Activated naive CD4-positive, alpha-beta T cell treated with anti-CD3 and anti-CD28 coated beads, Interleukin-2, amount 10 ng/mL, durations not matched to agents 7 days and 5 days (primary cell): ENCODE measurements at regions not wholly inside any gene's neighbourhood (a gene's known extent, or its start where the extent isn't known, plus 50 kb on each side); places are given as distances from the start of the nearest gene placed in this dataset.

ENCODE experiments used
- CTCF ChIA-PET: fragments of 350-600 bp; sonication (Branson Sonifier 250); formaldehyde crosslinking; loops from one replicate; lab custom pipeline; 2021; ENCODE audit warnings: antibody characterized with exemption; lab: Charles Lee
- DNase-seq: peaks from one replicate; pipeline ENCODE4 v3.0.0-alpha.2; 2020
- H3K27ac Mint-ChIP-seq: one replicate; pipeline ENCODE4 v1.8.0; 2021; ENCODE audit warnings: mild to moderate bottlenecking, moderate library complexity, mixed read lengths
- H3K27me3 Mint-ChIP-seq: one replicate; pipeline ENCODE4 v1.8.0; 2021; ENCODE audit warnings: mild to moderate bottlenecking, mixed read lengths
- H3K36me3 Mint-ChIP-seq: one replicate; pipeline ENCODE4 v1.8.0; 2021; ENCODE audit warnings: mixed read lengths
- H3K4me1 Mint-ChIP-seq: one replicate; pipeline ENCODE4 v1.8.0; 2021; ENCODE audit warnings: mixed read lengths
- H3K4me3 Mint-ChIP-seq: one replicate; pipeline ENCODE4 v1.8.0; 2021; ENCODE audit warnings: mild to moderate bottlenecking, moderate library complexity, mixed read lengths
- H3K9me3 Mint-ChIP-seq: one replicate; pipeline ENCODE4 v1.8.0; 2021; ENCODE audit warnings: mixed read lengths

GRCh38 chr9:90741036-90741435 lies 60.6 kb upstream of the SYK start:
- Mint-ChIP-seq H3K36me3 (no peaks in the 10 kb centered on the region), H3K4me1 (no peaks in the 10 kb centered on the region)

GRCh38 chr9:90737742-90738141 lies 63.9 kb upstream of the SYK start:
- no peaks in the 10 kb centered on the region for H3K36me3 Mint-ChIP-seq
- no peaks in the 10 kb centered on the region for H3K4me1 Mint-ChIP-seq
- no peak for DNase-seq
- CTCF ChIA-PET: no interaction called here
- peaks cover 4% of the 10 kb centered on the region for H3K27me3 Mint-ChIP-seq
- H3K27ac Mint-ChIP-seq: no peak overlapping the region
- H3K9me3 Mint-ChIP-seq: peaks cover 14% of the 10 kb centered on the region
- H3K4me3 Mint-ChIP-seq: no peak overlapping the region

More at GRCh38 chr9:90741036-90741435, 60.6 kb upstream of the SYK start:
- Mint-ChIP-seq H3K4me3 (no peak overlapping the region), H3K9me3 (peaks cover 14% of the 10 kb centered on the region), H3K27ac (no peak overlapping the region), H3K27me3 (peaks cover 4% of the 10 kb centered on the region)
- CTCF ChIA-PET: no interaction called here
- DNase-seq: no peak

- CTCF ChIA-PET: no interaction called here
- Mint-ChIP-seq H3K4me3 (no peak overlapping the region), H3K36me3 (no peaks in the 10 kb centered on the region), H3K27ac (no peak overlapping the region), H3K4me1 (no peaks in the 10 kb centered on the region), H3K9me3 (peaks cover 14% of the 10 kb centered on the region), H3K27me3 (peaks cover 4% of the 10 kb centered on the region)
- DNase-seq: no peak
Measured at GRCh38 chr9:90735952-90736351, 65.7 kb upstream of the SYK start.

GRCh38 chr9:90734631-90735030 lies 67.0 kb upstream of the SYK start:
- DNase-seq: no peak
- H3K27ac Mint-ChIP-seq: no peak overlapping the region
- CTCF ChIA-PET: no interaction called here
- no peak overlapping the region for H3K4me3 Mint-ChIP-seq
- peaks cover 4% of the 10 kb centered on the region for H3K27me3 Mint-ChIP-seq
- H3K9me3 Mint-ChIP-seq: peaks cover 9% of the 10 kb centered on the region
- no peaks in the 10 kb centered on the region for H3K36me3 Mint-ChIP-seq
- no peaks in the 10 kb centered on the region for H3K4me1 Mint-ChIP-seq

- Mint-ChIP-seq H3K27ac (no peak overlapping the region), H3K36me3 (no peaks in the 10 kb centered on the region), H3K4me1 (no peaks in the 10 kb centered on the region), H3K4me3 (no peak overlapping the region), H3K27me3 (no peaks in the 10 kb centered on the region), H3K9me3 (no peaks in the 10 kb centered on the region)
- DNase-seq: no peak
- CTCF ChIA-PET: no interaction called here
Measured at GRCh38 chr9:90729351-90729750, 72.3 kb upstream of the SYK start.

GRCh38 chr9:90727488-90727887 lies 74.1 kb upstream of the SYK start:
- CTCF ChIA-PET: interaction anchor here (0.5 kb wide), 1 partner anchor 1554 kb away, joined by 3 read pairs; no protein-coding TSS in a partner anchor
- no peaks in the 10 kb centered on the region for H3K9me3 Mint-ChIP-seq
- no peaks in the 10 kb centered on the region for H3K36me3 Mint-ChIP-seq
- H3K27ac Mint-ChIP-seq: no peak overlapping the region
- H3K4me3 Mint-ChIP-seq: no peak overlapping the region
- H3K27me3 Mint-ChIP-seq: no peaks in the 10 kb centered on the region
- DNase-seq: no peak
- H3K4me1 Mint-ChIP-seq: no peaks in the 10 kb centered on the region

GRCh38 chr9:90726215-90726614 lies 75.4 kb upstream of the SYK start:
- Mint-ChIP-seq H3K4me1 (no peaks in the 10 kb centered on the region), H3K9me3 (no peaks in the 10 kb centered on the region), H3K27ac (no peak overlapping the region), H3K4me3 (no peak overlapping the region), H3K36me3 (no peaks in the 10 kb centered on the region), H3K27me3 (no peaks in the 10 kb centered on the region)
- CTCF ChIA-PET: no interaction called here
- DNase-seq: no peak

GRCh38 chr9:90724880-90725279 lies 76.7 kb upstream of the SYK start:
- Mint-ChIP-seq H3K27me3 (peaks cover 9% of the 10 kb centered on the region), H3K9me3 (no peaks in the 10 kb centered on the region), H3K36me3 (no peaks in the 10 kb centered on the region), H3K27ac (no peak overlapping the region), H3K4me1 (no peaks in the 10 kb centered on the region), H3K4me3 (no peak overlapping the region)
- DNase-seq: no peak
- CTCF ChIA-PET: no interaction called here

- H3K36me3 Mint-ChIP-seq: no peaks in the 10 kb centered on the region
- peaks cover 9% of the 10 kb centered on the region for H3K27me3 Mint-ChIP-seq
- no peak overlapping the region for H3K27ac Mint-ChIP-seq
- no peaks in the 10 kb centered on the region for H3K9me3 Mint-ChIP-seq
- CTCF ChIA-PET: no interaction called here
- no peak for DNase-seq
- no peak overlapping the region for H3K4me3 Mint-ChIP-seq
- no peaks in the 10 kb centered on the region for H3K4me1 Mint-ChIP-seq
Measured at GRCh38 chr9:90724112-90724511, 77.5 kb upstream of the SYK start.

GRCh38 chr9:90722071-90722470 lies 79.4 kb upstream of the DIRAS2 start:
- H3K4me3 Mint-ChIP-seq: no peak overlapping the region
- H3K27ac Mint-ChIP-seq: no peak overlapping the region
- no peaks in the 10 kb centered on the region for H3K9me3 Mint-ChIP-seq
- H3K4me1 Mint-ChIP-seq: no peaks in the 10 kb centered on the region
- H3K36me3 Mint-ChIP-seq: no peaks in the 10 kb centered on the region
- DNase-seq: no peak
- H3K27me3 Mint-ChIP-seq: peaks cover 13% of the 10 kb centered on the region
- CTCF ChIA-PET: interaction anchor here (0.6 kb wide), 1 partner anchor 46 kb away, joined by 3 read pairs; no protein-coding TSS in a partner anchor

GRCh38 chr9:90720621-90721265 lies 78.1 kb upstream of the DIRAS2 start:
- H3K9me3 Mint-ChIP-seq: no peaks in the 10 kb centered on the region
- no peak for DNase-seq
- peaks cover 13% of the 10 kb centered on the region for H3K27me3 Mint-ChIP-seq
- H3K36me3 Mint-ChIP-seq: no peaks in the 10 kb centered on the region
- H3K4me1 Mint-ChIP-seq: no peaks in the 10 kb centered on the region
- CTCF ChIA-PET: interaction anchor here (1.1 kb wide), 1 partner anchor 8 kb away, joined by 3 read pairs; no protein-coding TSS in a partner anchor
- no peak overlapping the region for H3K4me3 Mint-ChIP-seq
- H3K27ac Mint-ChIP-seq: no peak overlapping the region

GRCh38 chr9:90706230-90706629 lies 63.6 kb upstream of the DIRAS2 start:
- Mint-ChIP-seq H3K4me1 (no peaks in the 10 kb centered on the region), H3K4me3 (no peak overlapping the region), H3K27me3 (peaks cover 13% of the 10 kb centered on the region), H3K9me3 (no peaks in the 10 kb centered on the region), H3K36me3 (no peaks in the 10 kb centered on the region), H3K27ac (no peak overlapping the region)
- CTCF ChIA-PET: no interaction called here
- DNase-seq: no peak

- H3K27me3 Mint-ChIP-seq: peaks cover under 1% of the 10 kb centered on the region
- no peak overlapping the region for H3K4me3 Mint-ChIP-seq
- H3K27ac Mint-ChIP-seq: no peak overlapping the region
- no peaks in the 10 kb centered on the region for H3K4me1 Mint-ChIP-seq
- no peak for DNase-seq
- CTCF ChIA-PET: no interaction called here
- H3K36me3 Mint-ChIP-seq: no peaks in the 10 kb centered on the region
- H3K9me3 Mint-ChIP-seq: no peaks in the 10 kb centered on the region
Measured at GRCh38 chr9:90702441-90702955, 59.9 kb upstream of the DIRAS2 start.

GRCh38 chr9:90698871-90699440 lies 56.3 kb upstream of the DIRAS2 start:
- Mint-ChIP-seq H3K36me3 (no peaks in the 10 kb centered on the region), H3K27ac (no peak overlapping the region), H3K27me3 (no peaks in the 10 kb centered on the region), H3K4me1 (no peaks in the 10 kb centered on the region), H3K4me3 (no peak overlapping the region), H3K9me3 (no peaks in the 10 kb centered on the region)
- DNase-seq: no peak
- CTCF ChIA-PET: no interaction called here

GRCh38 chr9:90697808-90698207 lies 55.2 kb upstream of the DIRAS2 start:
- H3K27me3 Mint-ChIP-seq: no peaks in the 10 kb centered on the region
- no peaks in the 10 kb centered on the region for H3K36me3 Mint-ChIP-seq

More at GRCh38 chr9:90697808-90698207, 55.2 kb upstream of the DIRAS2 start:
- H3K27ac Mint-ChIP-seq: no peak overlapping the region
- H3K4me3 Mint-ChIP-seq: no peak overlapping the region
- DNase-seq: no peak
- H3K4me1 Mint-ChIP-seq: no peaks in the 10 kb centered on the region
- CTCF ChIA-PET: no interaction called here
- H3K9me3 Mint-ChIP-seq: no peaks in the 10 kb centered on the region
